Pons (tissue), 1 donor: ENCODE measurements at regions not wholly inside any gene's neighbourhood (a gene's known extent, or its start where the extent isn't known, plus 50 kb on each side); places are given as distances from the start of the nearest gene placed in this dataset.
A peak's percentile ranks its signal among the peaks of the same experiment; 100 is the strongest.
"Not testable (repeated sequence)": the region's sequence is repeated elsewhere in the genome, so short reads cannot be mapped to it uniquely, and the experiment has no call there.

ENCODE experiments used
- DNase-seq: peaks from one replicate; pipeline ENCODE4 v3.0.0-alpha.2; 2016; ENCODE audit warnings: low spot score

DNA sequence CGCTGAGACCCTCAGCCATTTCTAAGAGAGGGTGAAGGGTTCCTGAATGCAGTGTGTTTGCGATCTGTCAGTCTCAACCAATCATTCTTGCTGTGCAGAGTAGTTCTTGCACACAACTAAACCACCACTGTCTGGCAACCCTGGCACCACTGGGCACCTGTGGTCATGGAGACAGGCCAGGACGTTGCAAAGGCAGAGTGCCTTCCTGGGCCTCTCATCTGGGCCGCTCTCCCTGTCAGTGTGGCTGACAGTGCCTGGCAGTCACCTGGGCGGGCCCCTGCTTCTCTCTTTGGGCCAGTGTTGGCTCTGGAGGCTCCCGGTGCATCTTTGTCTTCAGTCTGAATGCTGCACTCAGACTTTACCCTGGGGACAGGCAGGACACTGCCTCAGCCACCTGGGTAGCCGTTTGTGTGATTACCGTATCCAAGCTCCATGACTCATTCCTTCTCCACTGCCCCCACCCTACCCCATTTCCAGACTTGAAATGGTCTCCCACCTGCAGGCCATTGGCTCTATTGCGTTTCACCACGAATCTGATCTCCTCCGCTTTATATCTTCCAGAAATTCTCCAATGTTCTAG, 104.6 kb upstream of the KLF13 start:
- DNase-seq: no peak

DNA sequence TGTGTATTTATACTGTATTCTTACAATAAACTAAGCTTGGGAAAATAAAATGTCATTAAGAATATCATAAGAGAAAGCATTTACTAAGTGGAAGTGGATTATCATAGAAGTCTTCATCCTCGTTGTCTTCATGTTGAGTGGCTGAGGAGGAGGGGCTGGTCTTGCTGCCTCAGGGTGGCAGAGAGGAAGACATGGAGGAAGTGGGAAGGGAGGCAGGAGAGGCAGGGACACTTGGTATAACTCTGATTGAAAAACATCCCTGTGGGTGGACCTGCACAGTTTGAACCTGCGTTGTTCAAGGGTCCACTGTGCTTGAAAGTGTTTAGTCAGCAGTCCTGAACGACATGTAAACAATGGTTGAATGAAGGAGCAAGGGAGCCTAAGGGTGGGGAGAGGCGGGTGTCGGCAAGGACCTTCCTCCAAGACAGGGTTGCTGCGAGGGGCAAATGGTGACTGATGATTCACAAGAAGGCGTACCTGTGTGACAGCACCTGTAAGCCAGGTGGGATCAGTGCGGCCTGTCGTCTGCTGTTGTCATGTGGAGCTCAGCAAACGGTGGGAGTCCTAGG, 103.8 kb upstream of the KLF13 start:
- DNase-seq: no peak

GRCh38 chr15:31223478-31224350, 102.9 kb upstream of the KLF13 start:
- no peak for DNase-seq

- DNase-seq: not testable (repeated sequence)
These were observed 102.0 kb upstream of the KLF13 start for GRCh38 chr15:31224661-31225060.

DNA sequence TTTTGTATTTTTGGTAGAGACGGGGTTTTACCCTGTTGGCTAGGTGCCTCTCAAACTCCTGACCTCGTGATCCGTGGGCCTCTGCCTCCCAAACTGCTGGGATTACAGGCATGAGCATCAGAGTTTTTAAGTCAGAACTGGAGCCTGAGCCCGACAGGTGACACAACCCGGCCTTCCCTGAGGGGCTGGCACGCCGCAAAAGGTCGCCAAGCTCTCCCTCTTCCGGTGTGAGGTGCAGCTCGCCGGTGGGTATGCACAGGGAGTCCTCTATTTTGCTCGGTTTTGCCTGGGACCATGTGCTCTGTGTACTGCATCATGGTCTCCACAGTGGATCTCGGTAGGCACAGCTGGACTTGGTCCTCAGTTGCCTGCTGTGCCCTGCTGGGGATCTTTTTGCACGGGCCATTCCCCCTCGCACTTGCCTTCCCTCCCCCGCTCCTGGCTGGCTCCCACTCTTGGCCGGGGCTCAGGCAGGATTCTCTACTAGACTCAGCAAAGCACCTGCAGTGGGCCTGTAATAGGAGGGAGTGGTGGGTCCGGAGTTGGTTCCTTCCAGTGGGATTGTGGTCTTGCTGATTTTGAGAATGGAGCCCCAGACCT, 101.2 kb upstream of the KLF13 start:
- DNase-seq: no peak

DNA sequence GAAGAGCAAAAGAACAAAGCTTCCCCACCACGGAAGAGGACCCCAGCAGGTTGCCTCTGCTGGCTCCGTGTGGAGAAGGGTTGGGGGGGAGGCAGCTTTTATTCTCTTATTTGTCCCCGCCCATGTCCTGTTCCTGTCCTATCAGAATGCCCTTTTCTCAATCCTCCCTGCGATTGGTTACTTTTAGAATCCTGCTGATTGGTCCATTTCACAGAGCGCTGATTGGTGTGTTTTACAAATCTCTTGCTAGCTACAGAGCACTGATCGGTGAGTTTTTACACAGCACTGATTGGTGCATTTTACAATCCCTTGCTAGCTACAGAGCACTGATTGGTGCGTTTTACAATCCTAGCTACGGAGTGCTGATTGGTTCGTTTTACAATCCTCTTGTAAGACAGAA, 100.6 kb upstream of the KLF13 start:
- no peak for DNase-seq

DNA sequence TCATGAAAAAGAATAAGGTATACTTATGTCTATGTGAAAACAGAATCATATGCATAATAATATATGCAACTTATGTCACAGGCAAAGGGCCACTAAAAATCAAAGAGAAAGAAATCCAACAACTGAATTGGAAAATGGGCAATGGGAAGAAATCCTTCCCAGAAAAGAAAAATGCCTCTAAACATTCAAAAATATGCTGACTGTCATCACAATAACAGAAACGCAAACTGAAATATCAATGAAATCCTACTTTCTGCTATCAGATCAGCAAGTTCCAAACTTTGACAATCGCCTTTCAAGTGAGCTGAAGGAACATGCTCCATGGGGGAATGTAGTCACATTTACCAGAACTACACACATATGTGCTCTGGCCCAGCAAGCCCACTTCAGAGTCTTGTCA, 99.4 kb upstream of the KLF13 start:
- DNase-seq: no peak

DNA sequence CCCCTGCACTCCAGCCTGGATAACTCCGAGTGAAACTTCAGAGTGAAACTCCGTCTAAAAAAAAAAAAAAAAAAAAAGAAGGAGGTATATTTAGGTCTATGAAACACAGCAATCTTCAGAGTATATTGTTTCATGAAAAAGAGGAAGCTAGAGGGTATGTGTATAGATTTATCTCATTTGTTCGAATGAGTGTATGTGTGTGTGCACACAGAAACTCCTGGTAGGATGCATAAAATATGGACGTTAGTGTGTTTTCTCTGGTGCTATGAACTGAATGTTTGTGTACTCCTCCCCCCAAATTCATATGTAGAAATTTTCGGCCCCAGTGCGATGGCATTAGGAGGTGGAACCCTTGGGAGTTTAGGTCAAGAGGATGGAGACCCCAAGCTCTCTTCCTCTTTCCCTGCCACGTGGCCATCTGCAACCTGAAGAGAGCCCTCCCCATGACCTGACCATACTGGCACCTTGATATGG, 98.6 kb upstream of the KLF13 start:
- no peak for DNase-seq

GRCh38 chr15:31228980-31229826, 97.4 kb upstream of the KLF13 start:
- no peak for DNase-seq

DNA sequence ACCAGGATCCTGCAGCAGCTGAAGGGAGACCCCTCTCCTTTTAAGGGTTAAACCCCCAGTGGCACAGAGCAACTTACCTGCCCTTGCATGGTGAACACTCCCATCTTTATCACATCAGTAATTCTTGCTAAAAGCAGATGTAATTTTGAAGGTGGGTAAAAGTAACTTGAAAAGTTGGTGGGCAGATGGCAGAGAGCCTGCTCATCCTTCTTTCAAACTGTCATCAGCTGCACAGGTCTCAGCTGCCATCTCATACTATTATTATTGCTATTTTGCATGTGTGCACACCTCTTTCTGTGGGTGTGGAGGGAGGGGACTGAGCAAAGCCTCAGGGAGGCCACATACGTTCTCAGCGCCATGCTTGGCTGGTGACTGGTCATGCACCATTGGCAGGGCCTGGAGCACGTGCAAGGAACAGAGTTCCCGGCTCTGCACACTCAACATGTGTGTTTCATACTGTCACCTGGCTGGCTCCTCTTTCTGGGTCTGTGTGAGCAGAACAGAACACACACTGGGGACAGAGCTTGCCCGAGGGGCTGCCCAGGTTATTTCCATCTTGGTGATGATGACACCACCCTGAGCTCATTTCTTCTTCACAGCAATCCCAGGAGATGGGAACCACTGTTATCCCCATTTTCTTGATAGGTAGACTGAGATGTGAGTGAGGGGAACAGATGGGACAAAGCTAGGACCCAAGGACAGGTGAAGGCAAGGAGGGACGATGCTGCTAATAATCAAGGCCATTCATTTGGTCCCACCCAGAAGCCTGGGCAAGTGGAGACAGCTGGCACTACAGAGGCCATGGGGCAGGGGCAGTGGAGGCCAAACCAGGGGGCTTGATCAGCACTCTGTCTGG, 95.8 kb upstream of the KLF13 start:
- DNase-seq: no peak

GRCh38 chr15:31234815-31235214, 91.8 kb upstream of the KLF13 start:
- no peak for DNase-seq

GRCh38 chr15:31235311-31236183, 91.1 kb upstream of the KLF13 start:
- DNase-seq: no peak

DNA sequence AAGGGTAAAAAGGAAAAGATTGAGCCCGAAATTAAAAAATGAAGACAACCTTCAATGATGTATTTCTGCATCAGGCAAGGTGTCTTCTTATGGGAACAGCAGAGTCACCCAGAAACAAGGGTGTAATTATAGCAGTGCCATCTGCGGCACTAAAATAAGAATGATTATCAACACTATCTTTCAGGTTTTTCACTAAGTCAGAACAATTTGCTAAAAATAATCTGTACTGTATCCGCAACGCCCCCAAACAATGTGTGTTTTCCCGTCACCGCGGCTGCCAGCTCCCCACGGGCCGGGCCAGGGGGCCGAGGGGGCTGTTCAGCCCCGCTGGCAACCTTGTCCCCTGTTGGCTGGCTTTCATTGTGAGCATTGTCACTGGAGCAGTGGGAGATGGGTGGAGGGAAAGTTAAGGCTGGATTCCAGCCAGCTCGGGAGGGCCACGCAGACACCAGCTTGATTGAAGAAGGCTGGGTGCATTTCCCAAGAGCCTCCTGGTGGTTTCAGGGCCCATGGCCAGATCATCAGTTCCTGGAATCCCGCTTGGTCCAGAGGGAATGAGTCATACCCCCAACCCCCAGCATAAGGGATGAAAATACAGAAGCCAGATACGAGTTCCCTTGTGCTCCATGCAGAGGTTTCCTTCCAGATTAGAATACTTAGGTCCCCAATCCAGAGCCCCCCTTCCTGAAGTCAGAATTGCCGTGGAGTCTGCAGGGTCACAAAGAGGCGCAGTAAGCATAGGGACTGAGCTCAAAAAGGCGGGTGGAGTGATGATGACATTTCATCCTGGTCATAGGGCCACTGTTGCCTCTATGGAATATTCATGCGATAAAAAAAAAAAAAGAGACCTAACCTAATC, 90.2 kb upstream of the KLF13 start:
- DNase-seq: peak; percentile 67

DNA sequence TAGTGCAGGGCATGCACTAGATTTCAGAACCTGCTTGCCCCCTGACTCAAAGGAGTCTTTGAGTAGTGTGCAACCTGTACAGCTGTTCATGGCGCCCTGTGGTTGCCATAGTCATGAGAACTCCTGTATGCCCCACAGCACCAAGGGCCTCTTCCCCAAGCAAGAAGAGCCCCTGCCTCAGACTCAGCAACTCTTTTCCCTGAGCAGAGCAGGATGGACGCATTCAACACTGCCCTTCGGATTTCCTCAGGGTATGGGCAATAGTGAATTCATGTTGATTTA, 89.7 kb upstream of the KLF13 start:
- DNase-seq: no peak

DNA sequence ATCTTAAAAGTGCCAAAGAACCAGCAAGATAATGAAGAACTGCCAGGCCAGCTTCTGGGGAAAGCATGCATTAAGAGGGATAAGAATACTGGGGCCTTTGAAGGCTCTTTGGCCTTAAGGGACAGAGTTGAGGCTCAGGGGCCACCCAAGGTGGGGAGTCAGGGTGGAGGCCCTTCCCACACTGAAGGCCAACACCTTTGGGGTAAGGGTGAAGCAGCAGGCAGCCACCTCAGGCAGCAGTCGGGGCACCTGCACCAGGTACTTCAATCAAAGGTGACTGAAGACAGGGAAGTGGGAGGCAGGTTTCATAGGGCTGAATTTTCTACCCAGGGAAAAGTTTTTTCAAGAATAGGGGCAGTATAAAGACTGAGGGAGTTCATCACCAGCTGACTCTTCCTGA, 87.7 kb upstream of the KLF13 start:
- no peak for DNase-seq

- no peak for DNase-seq
These were observed 87.2 kb upstream of the KLF13 start for GRCh38 chr15:31239409-31239808.

GRCh38 chr15:31241888-31242522, 84.6 kb upstream of the KLF13 start:
- DNase-seq: no peak

DNA sequence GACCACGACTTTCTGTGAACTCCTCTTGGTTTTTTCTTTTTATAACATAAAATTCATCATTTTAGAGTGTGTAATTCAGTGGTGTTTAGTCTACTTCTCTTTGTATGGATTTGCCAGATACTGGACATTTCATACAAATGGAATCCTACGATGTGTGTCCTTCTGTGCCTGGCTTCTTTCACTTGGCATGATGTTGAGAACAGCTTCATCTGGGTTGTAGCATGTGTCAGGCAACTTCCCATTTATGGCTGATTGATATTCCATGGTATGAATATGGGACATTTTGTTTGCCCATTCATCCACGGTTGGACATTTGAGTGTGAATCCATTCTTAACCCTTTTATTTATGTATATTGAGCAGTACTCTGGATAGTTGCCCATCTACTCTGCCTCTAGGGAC, 82.7 kb upstream of the KLF13 start:
- no peak for DNase-seq
